ENCODE measurements at regions not wholly inside any gene's neighbourhood (a gene's known extent, or its start where the extent isn't known, plus 50 kb on each side); places are given as distances from the start of the nearest gene placed in this dataset.

- no peak for TF ChIP-seq BACH1 (IDR thresholded peaks at IDR 0.05; ENCODE audit: low read length)
- TF ChIP-seq CHD1 (IDR thresholded peaks at IDR 0.05; ENCODE audit: low read depth, low read length): no peak
- no peak for TF ChIP-seq RXRA (IDR thresholded peaks at IDR 0.05; ENCODE audit: insufficient read depth, low read depth, low read length)
- TF ChIP-seq EZH2 (IDR thresholded peaks at IDR 0.05; ENCODE audit: low read depth, low read length, severe bottlenecking): no peak
- TF ChIP-seq TCF12 (IDR thresholded peaks at IDR 0.05; ENCODE audit: low read depth, low read length): no peak
- TF ChIP-seq CEBPB (IDR thresholded peaks at IDR 0.05; ENCODE audit: low read depth, low read length): no peak
- TF ChIP-seq RNF2 (IDR thresholded peaks at IDR 0.05; ENCODE audit: borderline replicate concordance, low read depth, low read length, missing control alignments, poor library complexity, severe bottlenecking): no peak
- no peak for TF ChIP-seq CBX8 (IDR thresholded peaks at IDR 0.05; ENCODE audit: borderline replicate concordance, low read depth, low read length)
- no peak for TF ChIP-seq E2F6 (IDR thresholded peaks at IDR 0.05)
- TF ChIP-seq BRCA1 (IDR thresholded peaks at IDR 0.05; ENCODE audit: low read depth, low read length): no peak
- no peak for TF ChIP-seq KDM4A (IDR thresholded peaks at IDR 0.05; ENCODE audit: low read depth, low read length, severe bottlenecking)
- no peak for TF ChIP-seq SAP30 (IDR thresholded peaks at IDR 0.05; ENCODE audit: insufficient read depth, insufficient replicate concordance, low read length)
- TF ChIP-seq CHD2 (IDR thresholded peaks at IDR 0.05; ENCODE audit: low read length): no peak
- TF ChIP-seq TEAD4 (IDR thresholded peaks at IDR 0.05; ENCODE audit: low read depth, low read length): no peak
- no peak for TF ChIP-seq JUND (IDR thresholded peaks at IDR 0.05; ENCODE audit: low read length)
- TF ChIP-seq YY1 (IDR thresholded peaks at IDR 0.05; ENCODE audit: low read depth, low read length): no peak
- no peak for TF ChIP-seq GABPA (IDR thresholded peaks at IDR 0.05; ENCODE audit: borderline replicate concordance, insufficient read depth, low read length)
- TF ChIP-seq NANOG (IDR thresholded peaks at IDR 0.05; ENCODE audit: insufficient read depth, low read depth, low read length, poor library complexity, severe bottlenecking): no peak
These were observed 216.6 kb downstream of the SEMA6A start (continued) for GRCh38 chr5:116358015-116358523.

All from H1 (cell line).